Neural progenitor cell (in vitro differentiated cells): ENCODE measurements at regions not wholly inside any gene's neighbourhood (a gene's known extent, or its start where the extent isn't known, plus 50 kb on each side); places are given as distances from the start of the nearest gene placed in this dataset.

Experiments
- CTCF ChIP-seq: fragments of 200-600 bp; sonication (generic); IDR thresholded peaks from 2 replicates; pipeline ENCODE4 v1.5.1; 2017; ENCODE audit warnings: antibody characterized with exemption, mild to moderate bottlenecking
- EZH2 ChIP-seq: fragments of 200-600 bp; sonication (generic); IDR thresholded peaks from 2 replicates; pipeline ENCODE4 v1.6.1; 2017; ENCODE audit warnings: antibody characterized with exemption, mild to moderate bottlenecking, moderate library complexity
- EZH2phosphoT487 ChIP-seq: fragments of 200-600 bp; sonication (generic); IDR thresholded peaks from 2 replicates; pipeline ENCODE4 v1.6.1; 2017; ENCODE audit warnings: antibody characterized with exemption

- TF ChIP-seq CTCF, result no peak
- TF ChIP-seq EZH2, result no peak
- no peak for TF ChIP-seq EZH2phosphoT487
These were observed 1601.9 kb upstream of the ADGRL3 start for GRCh38 chr4:59598330-59598618.
